Stimulated activated CD4-positive, alpha-beta T cell treated with anti-CD3 and anti-CD28 coated beads, Interleukin-1b, Interleukin-23, amount 100 ng/mL, for 24 hours (primary cell): ENCODE measurements at regions not wholly inside any gene's neighbourhood (a gene's known extent, or its start where the extent isn't known, plus 50 kb on each side); places are given as distances from the start of the nearest gene placed in this dataset.

Source experiments
- DNase-seq, 4 experiments: peaks; one replicate each; pipeline ENCODE4 v3.0.0-alpha.2; 2020; ENCODE audit warnings: low read depth in 4 of 4, low spot score in 1 of 4

DNA sequence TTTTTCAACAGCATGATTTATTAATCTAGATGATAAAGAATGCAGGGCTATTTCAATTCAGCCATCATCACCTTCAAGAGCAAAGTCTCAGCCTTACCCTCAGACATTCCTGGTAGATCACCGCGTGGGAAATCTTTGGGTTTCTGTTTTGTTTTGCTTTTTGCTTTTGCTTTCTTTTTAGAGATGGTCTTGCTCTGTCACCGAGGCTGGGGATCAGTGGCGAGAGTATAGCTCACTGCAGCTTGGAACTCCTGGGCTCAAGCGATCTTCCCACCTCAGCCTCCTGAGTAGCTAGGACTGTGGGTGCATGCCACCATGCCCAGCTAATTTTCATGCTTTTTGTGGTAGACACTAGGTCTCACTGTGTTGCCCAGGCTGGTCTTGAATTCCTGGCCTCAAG lies 289.7 kb downstream of the AJAP1 start:
- no peak for DNase-seq

GRCh38 chr1:4939266-4939665 lies 284.9 kb downstream of the AJAP1 start:
- DNase-seq = no peak

GRCh38 chr1:4937876-4938534 lies 283.6 kb downstream of the AJAP1 start:
- DNase-seq = no peak

- no peak for DNase-seq
Observed at GRCh38 chr1:4935807-4936206, 281.4 kb downstream of the AJAP1 start.

- DNase-seq = no peak
Observed at GRCh38 chr1:4933232-4933631, 278.8 kb downstream of the AJAP1 start.

DNA sequence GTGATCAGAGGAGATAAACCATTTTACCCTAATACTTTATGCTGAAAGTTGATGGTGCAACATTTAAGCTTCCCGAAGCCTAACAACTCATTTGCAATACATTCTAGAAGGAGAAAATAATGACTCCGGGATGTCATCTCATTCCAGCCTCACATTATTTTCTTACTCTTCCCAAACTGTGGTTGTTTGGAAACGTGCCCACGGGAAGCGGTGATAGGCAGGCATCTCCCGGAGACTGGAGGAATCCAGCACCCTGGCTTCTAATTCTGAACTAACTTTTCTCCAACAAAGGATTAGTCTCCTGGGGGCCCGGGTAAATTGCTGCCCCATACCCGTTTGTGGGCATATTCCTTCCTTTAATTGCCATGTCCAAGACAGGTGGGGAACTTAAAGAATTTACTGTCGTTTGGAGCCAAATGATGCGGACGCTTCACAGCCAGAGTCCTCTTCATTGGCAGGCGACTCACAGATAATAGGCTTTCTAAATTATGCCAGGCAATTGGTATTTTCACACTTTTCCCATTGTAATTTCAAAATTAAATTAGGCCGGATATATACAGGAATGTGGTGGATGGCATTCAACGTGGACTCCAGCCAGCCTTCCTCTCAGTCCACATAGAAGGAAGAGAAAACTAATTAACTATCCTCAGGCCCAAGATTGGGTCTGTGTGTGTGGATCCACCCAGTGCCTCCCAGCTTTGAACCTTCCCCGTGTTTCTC lies 278.1 kb downstream of the AJAP1 start:
- DNase-seq = no peak

- DNase-seq = no peak
Observed at GRCh38 chr1:4931486-4931885, 277.1 kb downstream of the AJAP1 start.

DNA sequence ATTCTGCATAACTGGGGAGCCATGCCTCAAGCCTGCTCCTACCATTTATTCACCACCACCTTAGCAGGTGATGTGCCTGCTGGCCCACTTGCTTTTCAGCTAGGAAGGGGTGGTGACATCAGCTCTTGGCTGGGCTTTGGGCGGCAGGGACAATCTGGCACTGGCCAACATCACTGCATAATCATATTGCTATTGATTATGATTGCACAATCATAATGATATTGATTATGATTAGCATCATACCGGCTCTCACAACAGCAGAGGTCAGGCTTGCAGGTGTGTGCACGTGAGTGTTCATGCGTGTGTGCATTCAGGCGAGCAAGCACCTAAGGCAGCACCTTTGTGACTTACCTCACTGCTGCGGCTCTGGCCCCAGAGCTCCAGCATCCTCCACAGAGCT lies 273.8 kb downstream of the AJAP1 start:
- DNase-seq = no peak

- DNase-seq = no peak
Observed at GRCh38 chr1:4924356-4924755, 269.9 kb downstream of the AJAP1 start.

DNA sequence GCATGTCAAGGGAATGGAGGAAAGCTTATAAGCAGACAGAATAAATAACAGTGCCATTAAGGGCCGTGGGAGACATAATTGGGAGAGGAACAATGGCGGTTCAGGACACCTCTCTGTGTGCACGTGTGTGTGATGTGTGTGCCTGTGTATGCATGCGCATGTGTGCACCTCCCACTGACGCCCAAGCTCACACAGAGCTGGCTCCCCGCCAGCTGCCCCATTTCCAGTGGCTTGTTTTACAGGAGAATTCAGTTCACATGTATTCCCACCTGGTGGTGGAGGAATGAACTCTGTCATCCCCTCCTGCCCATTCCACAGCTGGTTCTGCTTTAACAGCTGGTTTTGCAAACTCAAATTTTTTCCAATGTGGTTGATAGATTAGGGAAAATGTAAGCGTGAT lies 262.2 kb downstream of the AJAP1 start:
- no peak for DNase-seq

GRCh38 chr1:4915154-4915553 lies 260.7 kb downstream of the AJAP1 start:
- DNase-seq = no peak

DNA sequence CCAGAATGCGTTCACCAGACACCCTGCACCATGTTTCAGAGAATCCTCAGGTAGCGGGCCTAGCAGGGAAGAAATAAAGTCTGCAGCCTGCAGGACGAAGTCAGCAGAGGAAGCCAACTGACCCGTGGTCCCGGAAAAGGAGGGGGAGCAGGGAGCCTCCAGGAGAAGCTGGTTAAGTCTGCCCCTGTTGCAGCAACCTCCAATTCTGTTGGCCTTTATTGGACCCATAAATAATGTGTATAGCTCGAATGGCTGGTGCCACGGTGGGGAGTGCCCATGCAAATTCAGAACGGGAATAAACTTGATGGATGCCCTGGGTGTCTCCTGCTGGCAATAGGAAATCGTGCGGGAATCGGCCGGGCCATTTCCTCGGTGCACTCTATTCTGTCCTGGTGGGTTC lies 254.1 kb downstream of the AJAP1 start:
- no peak for DNase-seq

DNA sequence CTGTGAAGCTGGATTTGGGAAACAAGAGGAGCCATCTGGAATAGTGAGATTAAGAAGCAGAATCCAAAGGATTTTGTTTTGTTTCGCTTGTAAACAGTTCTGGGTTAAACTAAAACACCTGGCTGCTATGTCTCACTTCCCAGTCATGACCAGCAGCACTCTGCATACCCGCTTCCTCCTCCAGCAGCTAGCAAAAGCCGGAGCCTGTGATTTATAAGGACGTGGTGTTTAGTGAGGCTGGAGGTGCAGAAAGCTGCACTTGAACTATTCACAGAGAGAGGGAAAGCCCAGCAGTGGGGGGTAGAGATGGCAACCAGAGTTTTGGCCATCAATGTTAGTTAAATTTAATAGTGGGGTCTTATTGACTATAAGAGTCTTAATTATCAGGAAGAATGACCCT lies 240.2 kb downstream of the AJAP1 start:
- no peak for DNase-seq

DNA sequence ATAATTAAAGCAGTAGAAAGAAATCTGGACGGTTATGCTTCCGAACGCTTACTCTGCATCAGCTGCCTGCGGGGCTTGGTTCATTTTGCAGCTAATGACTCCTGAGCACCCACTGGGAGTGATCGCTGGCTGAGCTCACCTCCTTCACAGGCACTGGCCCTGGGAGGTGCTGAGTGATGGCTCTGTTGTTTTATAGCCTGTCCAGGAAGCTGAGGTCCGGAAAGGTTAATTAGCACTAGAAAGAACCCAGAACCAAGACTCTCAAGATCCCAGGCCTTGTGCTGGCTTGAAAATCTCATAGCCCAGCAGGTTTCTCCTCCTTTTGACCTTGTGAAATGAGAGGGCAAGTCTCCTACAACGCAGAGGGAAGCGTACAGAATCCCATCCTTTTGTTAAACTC lies 226.2 kb downstream of the AJAP1 start:
- DNase-seq = no peak

- no peak for DNase-seq
Observed at GRCh38 chr1:4877426-4877825, 223.0 kb downstream of the AJAP1 start.

DNA sequence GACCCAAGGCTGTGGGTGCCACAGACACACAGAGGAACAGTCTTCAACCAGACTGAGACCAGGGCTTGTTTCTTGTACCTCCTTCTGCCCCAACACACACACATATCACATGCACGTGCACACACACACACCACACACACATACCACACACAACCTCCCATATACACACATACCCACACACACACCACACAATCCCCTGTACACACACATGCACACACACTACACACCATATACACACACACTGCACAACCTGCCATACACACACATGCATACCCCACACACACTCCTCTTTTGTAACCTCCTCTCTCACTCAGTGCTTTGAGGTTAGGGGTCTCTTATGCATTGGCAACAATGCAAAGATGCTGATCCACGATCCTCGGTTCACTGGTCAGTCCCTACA lies 217.0 kb downstream of the AJAP1 start:
- no peak for DNase-seq

DNA sequence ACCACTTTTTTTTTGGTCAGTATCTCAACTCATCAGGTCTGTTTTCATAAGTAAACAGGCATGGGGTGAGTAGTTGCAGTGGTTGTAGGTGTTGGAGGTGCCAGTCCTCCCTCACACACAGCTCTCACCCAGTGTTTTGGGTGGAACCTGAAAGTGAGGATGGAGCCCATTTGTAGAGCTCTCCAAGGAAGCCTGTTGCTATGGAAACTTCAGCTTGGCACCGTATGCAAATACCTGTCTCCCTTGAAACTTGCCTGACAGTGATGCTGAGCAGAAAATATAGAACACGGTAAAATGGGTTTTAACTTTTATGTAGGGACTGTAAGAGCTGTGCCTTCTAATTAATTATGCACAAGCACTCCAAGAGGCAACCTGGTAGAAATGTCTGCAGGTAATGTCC lies 214.1 kb downstream of the AJAP1 start:
- no peak for DNase-seq

DNA sequence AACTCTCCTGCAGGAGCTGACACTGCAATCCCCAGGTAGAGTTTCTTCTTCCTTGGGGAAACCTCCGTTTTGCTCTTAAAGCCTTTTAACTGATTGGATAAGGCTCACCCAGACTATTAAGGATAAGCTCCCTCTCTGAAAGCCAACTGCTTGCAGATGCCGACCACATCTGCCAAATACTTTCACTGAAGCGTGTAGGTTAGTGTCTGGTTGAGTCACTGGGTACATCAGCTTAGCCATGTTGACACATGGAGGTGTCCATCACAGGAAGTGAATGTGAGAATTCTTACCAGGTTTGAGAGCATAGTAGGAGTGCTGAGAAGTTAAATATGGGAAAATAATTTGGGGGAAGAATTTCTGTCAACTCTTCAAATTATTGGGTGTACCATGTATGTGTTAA lies 202.0 kb downstream of the AJAP1 start:
- DNase-seq = no peak

DNA sequence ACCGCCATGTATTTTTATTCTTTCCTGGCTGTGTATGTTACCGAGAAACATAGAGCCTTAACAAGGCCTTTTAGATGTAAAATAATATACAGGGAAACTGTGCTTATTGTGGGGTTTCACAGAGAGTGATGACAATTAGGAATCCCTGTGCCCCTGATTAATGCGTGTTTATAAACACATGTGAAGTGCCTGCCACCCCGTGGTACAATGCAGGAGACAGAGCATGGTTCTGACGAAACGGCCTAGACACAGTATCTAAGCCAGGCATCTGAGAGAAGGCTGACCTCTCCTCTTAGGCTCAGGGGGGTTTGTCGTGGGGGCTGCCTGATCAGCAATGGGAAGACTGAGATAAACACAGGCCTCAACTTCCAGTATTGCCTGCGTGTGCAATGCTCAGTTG lies 200.0 kb downstream of the AJAP1 start:
- DNase-seq = no peak

DNA sequence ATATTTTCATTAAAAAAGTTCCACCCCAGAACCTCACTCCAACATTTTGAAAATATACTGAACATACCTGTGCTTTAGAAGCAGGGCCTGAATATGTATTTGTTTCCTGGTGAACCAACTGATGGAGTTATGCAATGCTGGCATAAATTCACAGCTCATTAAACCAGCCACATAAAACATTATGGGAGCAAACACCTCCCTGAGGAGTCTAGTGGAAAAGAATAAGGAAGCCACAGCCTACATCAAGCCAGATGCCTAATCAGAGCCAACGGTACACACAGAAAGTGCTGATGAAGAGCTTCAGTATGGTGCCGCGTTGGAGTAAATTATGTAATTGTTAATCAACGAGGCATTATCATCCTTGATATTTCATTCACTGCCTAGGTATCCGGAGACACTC lies 199.5 kb downstream of the AJAP1 start:
- DNase-seq = no peak

- no peak for DNase-seq
Observed at GRCh38 chr1:4851385-4852065, 197.1 kb downstream of the AJAP1 start.

- DNase-seq = no peak
Observed at GRCh38 chr1:4848431-4848830, 194.0 kb downstream of the AJAP1 start.

- no peak for DNase-seq
Observed at GRCh38 chr1:4847711-4848110, 193.3 kb downstream of the AJAP1 start.
